Activated CD4-positive, alpha-beta memory T cell treated with anti-CD3 and anti-CD28 coated beads, Interleukin-2, amount 10 ng/mL, durations not matched to agents 7 days and 5 days (primary cell): ENCODE measurements at regions not wholly inside any gene's neighbourhood (a gene's known extent, or its start where the extent isn't known, plus 50 kb on each side); places are given as distances from the start of the nearest gene placed in this dataset.

Experiments used
- CTCF ChIA-PET: fragments of 350-600 bp; sonication (Branson Sonifier 250); formaldehyde crosslinking; loops from one replicate; lab custom pipeline; 2021; ENCODE audit warnings: antibody characterized with exemption, inconsistent platforms; lab: Charles Lee
- POLR2A ChIA-PET: fragments of 350-600 bp; sonication (Branson Sonifier 250); formaldehyde crosslinking; loops from one replicate; lab custom pipeline; 2021; ENCODE audit warnings: antibody characterized with exemption; lab: Charles Lee
- DNase-seq: peaks from one replicate; pipeline ENCODE4 v3.0.0-alpha.2; 2020
- H3K27ac Mint-ChIP-seq: one replicate; pipeline ENCODE4 v1.8.0; 2021; ENCODE audit warnings: mild to moderate bottlenecking, mixed read lengths
- H3K27me3 Mint-ChIP-seq: one replicate; pipeline ENCODE4 v1.8.0; 2021; ENCODE audit warnings: mixed read lengths
- H3K36me3 Mint-ChIP-seq: one replicate; pipeline ENCODE4 v1.8.0; 2021; ENCODE audit warnings: low read depth, mixed read lengths
- H3K4me1 Mint-ChIP-seq: one replicate; pipeline ENCODE4 v1.8.0; 2021; ENCODE audit warnings: mixed read lengths
- H3K4me3 Mint-ChIP-seq: one replicate; pipeline ENCODE4 v1.8.0; 2021; ENCODE audit warnings: mild to moderate bottlenecking, mixed read lengths
- H3K9me3 Mint-ChIP-seq: one replicate; pipeline ENCODE4 v1.8.0; 2021; ENCODE audit warnings: mixed read lengths

GRCh38 chr4:8932884-8933283, 61.2 kb upstream of the HMX1 start:
- Mint-ChIP-seq H3K4me1 (no peaks in the 10 kb centered on the region), H3K36me3 (no peaks in the 10 kb centered on the region), H3K4me3 (no peak overlapping the region), H3K9me3 (peaks cover 5% of the 10 kb centered on the region), H3K27ac (no peak overlapping the region), H3K27me3 (no peaks in the 10 kb centered on the region)
- ChIA-PET POLR2A (no interaction called here), CTCF (no interaction called here)
- no peak for DNase-seq

- H3K27ac Mint-ChIP-seq: no peak overlapping the region
- ChIA-PET CTCF (interaction anchor here (1.3 kb wide), 1 partner anchor 10 kb away, joined by 3 read pairs; no protein-coding TSS in a partner anchor), POLR2A (no interaction called here)
- no peak overlapping the region for H3K4me3 Mint-ChIP-seq
- no peaks in the 10 kb centered on the region for H3K36me3 Mint-ChIP-seq
- H3K4me1 Mint-ChIP-seq: no peaks in the 10 kb centered on the region
- DNase-seq: no peak
- H3K9me3 Mint-ChIP-seq: no peaks in the 10 kb centered on the region
- peaks cover 4% of the 10 kb centered on the region for H3K27me3 Mint-ChIP-seq
Observed at GRCh38 chr4:8928074-8928473, 56.4 kb upstream of the HMX1 start.

DNA sequence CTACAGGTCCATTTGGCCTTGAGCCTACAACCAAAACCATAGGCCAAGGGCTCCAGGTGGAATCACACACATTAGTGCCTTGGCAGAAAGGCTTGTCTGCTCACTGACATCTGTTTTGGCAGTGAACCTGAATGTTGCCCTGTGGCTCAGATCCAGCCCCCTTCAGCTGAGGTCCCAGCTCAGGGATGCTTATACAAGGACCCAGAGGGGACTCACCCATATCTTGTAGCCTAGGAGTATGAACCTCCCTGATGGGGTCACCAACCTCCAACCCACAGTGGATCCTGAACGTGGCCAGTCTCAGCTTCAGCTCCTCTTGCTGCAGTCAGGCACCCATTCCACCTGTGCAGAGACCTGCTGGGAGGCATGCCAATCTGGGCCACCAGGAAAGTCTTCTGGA, 50.8 kb upstream of the HMX1 start:
- ChIA-PET POLR2A (no interaction called here), CTCF (no interaction called here)
- peak; percentile 7 for DNase-seq

GRCh38 chr4:8921465-8921864, 49.8 kb upstream of the HMX1 start:
- ChIA-PET CTCF (no interaction called here), POLR2A (no interaction called here)
- H3K4me1 Mint-ChIP-seq: no peaks in the 10 kb centered on the region
- H3K4me3 Mint-ChIP-seq: no peak overlapping the region
- H3K36me3 Mint-ChIP-seq: no peaks in the 10 kb centered on the region
- DNase-seq: no peak
- H3K27ac Mint-ChIP-seq: no peak overlapping the region
- H3K27me3 Mint-ChIP-seq: peaks cover 2% of the 10 kb centered on the region
- no peaks in the 10 kb centered on the region for H3K9me3 Mint-ChIP-seq

More for the DNA sequence above, 50.8 kb upstream of the HMX1 start:
- no peaks in the 10 kb centered on the region for H3K9me3 Mint-ChIP-seq
- peaks cover 2% of the 10 kb centered on the region for H3K27me3 Mint-ChIP-seq
- no peak overlapping the region for H3K4me3 Mint-ChIP-seq
- no peak overlapping the region for H3K27ac Mint-ChIP-seq
- H3K4me1 Mint-ChIP-seq: no peaks in the 10 kb centered on the region
- no peaks in the 10 kb centered on the region for H3K36me3 Mint-ChIP-seq
